B cell (primary cell): ENCODE measurements at regions not wholly inside any gene's neighbourhood (a gene's known extent, or its start where the extent isn't known, plus 50 kb on each side); places are given as distances from the start of the nearest gene placed in this dataset.

Experiments
- ATAC-seq: fragments of 200-7000 bp; cut with Tn5 transposase; one replicate; pipeline ENCODE4 v1.10.0; 2021; ENCODE audit warnings: low read depth, mild to moderate bottlenecking, moderate number of reproducible peaks, moderate library complexity
- CTCF ChIA-PET: fragments of 350-600 bp; sonication (Branson Sonifier 250); formaldehyde crosslinking; loops from one replicate; lab custom pipeline; 2021; ENCODE audit warnings: antibody characterized with exemption, inconsistent platforms; lab: Charles Lee
- POLR2A ChIA-PET: fragments of 350-600 bp; sonication (Branson Sonifier 250); formaldehyde crosslinking; loops from one replicate; lab custom pipeline; 2021; ENCODE audit warnings: antibody characterized with exemption; lab: Charles Lee
- DNase-seq: peaks from one replicate; pipeline ENCODE4 v3.0.0; 2013
- H2AFZ ChIP-seq: 2 replicates; pipeline ENCODE4 v1.6.1; 2012; ENCODE audit warnings: mild to moderate bottlenecking, low read depth, low read length; ENCODE audit not compliant: insufficient read depth, poor library complexity, severe bottlenecking
- H3K27ac ChIP-seq, 2 donors: 1 replicate in 1 of 2; 2 replicates in 1 of 2; pipeline ENCODE4 v1.5.1; 2012 to 2013; ENCODE audit warnings: low read length in 2 of 2, mild to moderate bottlenecking in 2 of 2, moderate library complexity in 1 of 2
- H3K27me3 ChIP-seq, 4 experiments: fragments of 200-600 bp in 1 of 4; sonication (generic) in 1 of 4; replicated peaks in 1 of 4; 1 replicate in 2 of 4; 2 replicates in 2 of 4; pipeline versions ENCODE4 v1.6.1 to v1.7.0; 2013 to 2016; ENCODE audit warnings: low read length in 3 of 4, mild to moderate bottlenecking in 2 of 4, mixed read lengths in 1 of 4, moderate library complexity in 1 of 4; ENCODE audit not compliant: insufficient read depth in 4 of 4, control insufficient read depth in 3 of 4; ENCODE audit errors: control extremely low read depth in 1 of 4
- H3K36me3 ChIP-seq, 2 experiments: replicated peaks in 1 of 2; 1 replicate in 1 of 2; 2 replicates in 1 of 2; pipeline versions ENCODE4 v1.6.1 to v1.7.1; 2013; ENCODE audit warnings: low read length in 1 of 2; ENCODE audit not compliant: insufficient read depth in 2 of 2, control insufficient read depth in 1 of 2; ENCODE audit errors: control extremely low read depth in 1 of 2, extremely low read depth in 1 of 2
- H3K4me1 ChIP-seq, 2 donors: fragments of 200-600 bp in 1 of 2; sonication (generic) in 1 of 2; 1 replicate in 1 of 2; 2 replicates in 1 of 2; pipeline versions ENCODE4 v1.5.1 to v1.6.1; 2013 to 2017; ENCODE audit warnings: low read length in 2 of 2; ENCODE audit not compliant: control insufficient read depth in 2 of 2, insufficient read depth in 2 of 2
- H3K4me2 ChIP-seq: replicated peaks from 2 replicates; pipeline ENCODE3; 2012; ENCODE audit warnings: mild to moderate bottlenecking, low read depth, low read length; ENCODE audit not compliant: poor library complexity, severe bottlenecking
- H3K4me3 ChIP-seq, 5 experiments: fragments of 200-600 bp in 1 of 5; sonication (generic) in 1 of 5; 1 replicate in 3 of 5; 2 replicates in 2 of 5; pipeline versions ENCODE4 v1.5.1 to v1.7.0; 2011 to 2016; ENCODE audit warnings: low read length in 4 of 5, mild to moderate bottlenecking in 4 of 5, low read depth in 2 of 5, control low read depth in 1 of 5, moderate library complexity in 1 of 5; ENCODE audit not compliant: insufficient read depth in 1 of 5; ENCODE audit errors: control extremely low read depth in 1 of 5, extremely low read depth in 1 of 5
- H3K79me2 ChIP-seq: fragments of 200-600 bp; sonication (generic); one replicate; pipeline ENCODE4 v1.6.0; 2016; ENCODE audit warnings: low read length; ENCODE audit not compliant: control insufficient read depth, insufficient read depth
- H3K9ac ChIP-seq: fragments of 200-600 bp; sonication (generic); 2 replicates; pipeline ENCODE4 v1.6.1; 2017; ENCODE audit warnings: mild to moderate bottlenecking, low read length, moderate library complexity
- H3K9me3 ChIP-seq, 3 donors: one replicate each; pipeline versions ENCODE4 v1.6.1 to v1.7.1; 2013; ENCODE audit warnings: low read length in 2 of 3; ENCODE audit not compliant: control insufficient read depth in 2 of 3, insufficient read depth in 1 of 3; ENCODE audit errors: control extremely low read depth in 1 of 3
- H4K20me1 ChIP-seq: 2 replicates; pipeline ENCODE4 v1.6.0; 2012; ENCODE audit warnings: mild to moderate bottlenecking, low read length; ENCODE audit not compliant: insufficient read depth, control insufficient read depth, poor library complexity, severe bottlenecking
- H3K27ac Mint-ChIP-seq: one replicate; pipeline ENCODE4 v1.8.0; 2021; ENCODE audit warnings: mixed read lengths
- H3K27me3 Mint-ChIP-seq: one replicate; pipeline ENCODE4 v1.8.0; 2021; ENCODE audit warnings: mixed read lengths
- H3K4me1 Mint-ChIP-seq: one replicate; pipeline ENCODE4 v1.8.0; 2021; ENCODE audit warnings: mixed read lengths
- H3K4me3 Mint-ChIP-seq: one replicate; pipeline ENCODE4 v1.8.0; 2021; ENCODE audit warnings: mixed read lengths
- H3K9me3 Mint-ChIP-seq: one replicate; pipeline ENCODE4 v1.8.0; 2022; ENCODE audit warnings: mixed read lengths; ENCODE audit not compliant: insufficient read depth
- CTCF ChIP-seq: fragments of 200-600 bp; IDR thresholded peaks from one replicate; pipeline ENCODE4 v1.8.0; 2022; ENCODE audit warnings: antibody characterized with exemption, mild to moderate bottlenecking
- EZH2 ChIP-seq: IDR thresholded peaks from 2 replicates; pipeline ENCODE4 v1.6.1; 2012; ENCODE audit warnings: borderline replicate concordance, low read depth, mild to moderate bottlenecking, moderate library complexity, low read length; ENCODE audit not compliant: insufficient read depth, poor library complexity, severe bottlenecking
- WGBS: methylation state at CpG from one replicate; pipeline ENCODE4 v1.1.5; 2013; ENCODE audit warnings: missing lambda C conversion rate; ENCODE audit not compliant: insufficient coverage; 5-methylcytosine and 5-hydroxymethylcytosine counted together
- intact Hi-C: fragments of 100-400 bp; cut with micrococcal nuclease; formaldehyde crosslinking; loops from one replicate; pipeline ENCODE4 v1.10.0; 2022

GRCh38 chr2:176579608-176580007 is 310.4 kb downstream of the MTX2 start:
- Histone ChIP-seq H3K27me3 (peaks cover 0 to 4% (median 0%) of the 10 kb centered on the region in 4 experiments), H3K27ac (no peak overlapping the region), H4K20me1 (no peaks in the 10 kb centered on the region), H3K4me3 (no peak overlapping the region), H3K36me3 (no peaks in the 10 kb centered on the region), H3K4me2 (no peak overlapping the region), H3K79me2 (no peaks in the 10 kb centered on the region), H3K4me1 (no peaks in the 10 kb centered on the region), H3K9me3 (no peaks in the 10 kb centered on the region), H2AFZ (no peak overlapping the region), H3K9ac (no peak overlapping the region)
- Mint-ChIP-seq H3K9me3 (peaks cover 3% of the 10 kb centered on the region), H3K27ac (no peak overlapping the region), H3K4me1 (no peaks in the 10 kb centered on the region), H3K4me3 (no peak overlapping the region), H3K27me3 (peaks cover 26% of the 10 kb centered on the region)
- TF ChIP-seq EZH2 (no peak), CTCF (no peak)
- ChIA-PET POLR2A (no interaction called here), CTCF (interaction anchor here (0.6 kb wide), 1 partner anchor 277 kb away, joined by 4 read pairs; no protein-coding TSS in a partner anchor)
- intact Hi-C loops: no loop called here
- DNase-seq (no peak), ATAC-seq (no peak)
- WGBS: 88% methylated on average over 2 of the region's 6 CpGs

- Histone ChIP-seq H3K27me3 (peaks cover 0 to 4% (median 0%) of the 10 kb centered on the region in 4 experiments), H3K4me2 (no peak overlapping the region), H2AFZ (no peak overlapping the region), H3K4me3 (no peak overlapping the region), H3K9me3 (no peaks in the 10 kb centered on the region), H4K20me1 (no peaks in the 10 kb centered on the region), H3K9ac (no peak overlapping the region), H3K27ac (no peak overlapping the region), H3K4me1 (no peaks in the 10 kb centered on the region), H3K79me2 (no peaks in the 10 kb centered on the region), H3K36me3 (no peaks in the 10 kb centered on the region)
- no peaks in the 10 kb centered on the region for H3K4me1 Mint-ChIP-seq
- H3K27me3 Mint-ChIP-seq: peaks cover 29% of the 10 kb centered on the region
- H3K4me3 Mint-ChIP-seq: no peak overlapping the region
- DNase-seq (no peak), ATAC-seq (no peak)
- 100% methylated on average over 1 of the region's 4 CpGs for WGBS
- H3K9me3 Mint-ChIP-seq: peaks cover 3% of the 10 kb centered on the region
- CTCF ChIA-PET: no interaction called here
- POLR2A ChIA-PET: no interaction called here
- TF ChIP-seq EZH2 (no peak), CTCF (no peak)
- intact Hi-C loops: no loop called here
- no peak overlapping the region for H3K27ac Mint-ChIP-seq
Measured at GRCh38 chr2:176581557-176582165, 312.4 kb downstream of the MTX2 start.
